Suppressor macrophage treated with lipopolysaccharide for 1 hour (primary cell): ENCODE measurements at regions not wholly inside any gene's neighbourhood (a gene's known extent, or its start where the extent isn't known, plus 50 kb on each side); places are given as distances from the start of the nearest gene placed in this dataset.
"Not testable (repeated sequence)": the region's sequence is repeated elsewhere in the genome, so short reads cannot be mapped to it uniquely, and the experiment has no call there.

Experiments used
- DNase-seq, 3 donors: peaks; one replicate each; pipeline ENCODE4 v3.0.0-alpha.2; 2020 to 2022

DNA sequence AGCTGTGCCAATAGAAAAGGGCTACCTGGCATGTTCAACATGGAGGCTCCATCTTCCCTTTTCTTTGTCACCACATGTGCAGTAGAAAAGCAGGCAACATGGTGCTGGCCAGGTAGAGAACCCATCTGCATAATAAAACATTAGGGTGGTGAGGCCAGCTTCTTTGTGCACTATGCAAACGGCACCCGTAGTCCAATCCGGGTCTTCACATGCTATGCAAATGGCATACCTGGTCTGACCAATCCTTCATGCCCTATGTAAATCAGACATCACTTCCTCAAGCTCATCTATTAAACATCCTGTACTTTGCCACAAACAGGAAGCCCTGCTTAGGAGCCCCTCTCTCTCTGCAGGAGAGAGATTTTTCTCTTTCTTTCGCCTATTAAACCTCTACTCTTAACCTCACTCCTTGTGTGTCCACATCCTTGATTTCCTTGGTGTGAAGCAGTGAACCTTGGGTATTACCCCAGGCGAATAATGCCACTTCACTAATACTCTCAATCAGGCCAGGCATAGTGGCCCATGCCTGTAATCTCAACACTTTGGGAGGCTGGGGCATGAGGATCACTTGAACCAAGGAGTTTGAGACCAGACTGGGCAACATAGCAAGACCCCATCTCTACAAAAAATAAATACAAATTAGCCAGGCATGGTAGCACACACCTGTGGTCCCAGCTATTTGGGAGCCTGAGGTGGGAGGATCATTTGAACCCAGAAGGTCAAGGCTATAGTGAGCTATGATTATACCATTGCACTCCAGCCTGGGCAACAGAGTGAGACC is 111.3 kb upstream of the MRI1 start:
- no peak for DNase-seq

DNA sequence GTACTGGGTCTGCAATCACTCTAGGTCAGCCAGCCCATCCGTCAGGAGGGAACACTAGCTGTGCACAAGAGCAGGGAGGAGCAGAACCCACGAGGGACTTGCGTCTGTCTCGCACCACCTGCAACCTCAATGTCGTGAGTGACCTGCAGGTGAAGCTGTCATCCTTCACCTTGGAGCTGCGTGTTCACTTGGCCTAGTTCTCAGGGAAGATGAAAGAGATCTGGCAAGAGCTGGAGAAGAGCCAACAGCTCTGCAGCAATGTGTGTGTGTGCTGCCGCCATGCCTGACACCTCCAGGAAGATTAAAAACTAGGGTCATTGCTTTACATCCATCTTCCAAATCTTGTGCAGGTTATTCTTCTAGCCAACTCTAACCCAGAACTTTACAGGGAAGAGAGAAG is 117.6 kb upstream of the MRI1 start:
- DNase-seq = no peak

DNA sequence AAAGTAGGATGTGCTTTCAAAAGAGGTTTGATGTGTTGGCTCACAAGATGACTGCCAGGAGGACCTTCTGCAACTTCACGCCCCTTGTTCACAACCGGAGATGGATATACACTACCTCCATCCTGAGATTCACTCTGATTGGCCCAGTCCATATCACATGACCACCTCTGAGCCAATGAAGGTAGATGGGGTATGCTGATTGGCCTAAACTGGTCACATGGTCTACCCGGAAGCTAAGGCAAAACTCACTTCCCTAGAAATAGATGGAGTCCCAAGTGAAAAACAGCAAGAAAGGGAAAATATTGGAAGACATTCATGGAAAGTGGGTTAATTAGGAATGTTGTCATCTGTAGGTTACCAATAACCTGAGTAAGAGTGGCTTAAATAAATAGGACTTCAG is 119.7 kb upstream of the MRI1 start:
- no peak for DNase-seq

DNA sequence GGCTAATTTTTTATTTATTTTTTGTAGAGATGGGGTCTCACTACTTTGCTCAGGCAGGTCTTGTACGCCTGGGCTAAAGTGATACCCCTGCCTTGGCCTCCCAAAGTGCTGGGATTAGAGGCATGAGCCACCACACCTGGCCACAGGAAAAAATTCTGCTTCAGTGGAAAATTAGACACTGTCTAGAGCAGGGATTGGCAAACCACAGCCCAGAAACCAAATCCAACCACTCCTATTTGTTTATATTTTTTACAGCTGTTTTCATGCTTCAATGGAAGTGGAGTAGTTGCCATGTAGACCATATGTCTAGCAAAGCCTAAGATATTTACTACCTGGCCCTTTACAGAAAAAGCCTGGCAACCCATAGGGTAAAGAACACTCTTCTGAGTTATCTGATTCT is 123.7 kb upstream of the MRI1 start:
- no peak for DNase-seq

DNA sequence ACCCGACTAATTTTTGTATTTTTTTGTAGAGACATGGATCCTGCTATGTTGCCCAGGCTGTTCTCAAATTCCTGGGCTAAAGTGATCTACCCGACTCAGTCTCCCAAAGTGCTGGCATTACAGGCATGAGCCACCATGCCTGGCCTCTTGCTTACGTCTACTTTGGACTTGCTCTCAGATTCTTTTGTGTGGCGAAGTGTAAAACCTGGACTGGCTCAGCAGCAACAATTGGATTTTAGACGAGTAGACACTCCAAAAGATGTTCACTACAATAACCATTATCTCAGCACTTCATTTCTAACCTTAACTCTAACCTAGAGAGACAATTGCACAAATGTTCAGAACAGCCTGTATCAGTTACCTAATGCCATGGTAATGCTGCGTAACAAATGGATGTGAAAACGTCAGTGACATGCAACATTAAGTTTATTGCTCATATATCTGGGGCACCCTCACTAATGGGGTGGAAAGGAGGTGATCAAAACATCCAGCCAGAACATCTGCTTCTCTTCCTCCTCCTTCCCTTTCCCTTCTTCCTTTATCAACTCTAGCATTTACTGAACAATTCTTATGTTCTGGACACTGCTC is 124.9 kb upstream of the MRI1 start:
- DNase-seq = no peak

DNA sequence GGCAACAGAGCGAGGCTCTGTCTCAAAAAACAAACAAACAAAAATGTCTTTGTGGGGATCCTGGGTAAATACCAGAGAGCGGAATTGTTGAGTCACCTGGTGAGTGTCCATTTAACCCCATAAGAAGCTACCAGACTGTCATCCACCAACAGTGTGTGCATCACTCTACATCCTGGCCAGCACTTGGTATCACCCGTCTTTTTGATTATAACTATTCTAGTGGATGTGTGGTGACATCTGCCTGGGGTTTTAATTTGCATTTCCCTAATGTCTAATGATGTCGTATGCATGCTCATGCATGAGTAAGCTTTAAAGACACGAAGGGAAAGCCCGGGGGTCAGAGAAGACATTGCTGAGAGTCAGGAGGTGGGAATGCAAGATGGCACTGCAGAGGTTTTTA is 126.7 kb upstream of the MRI1 start:
- peak; percentile 30 to 63 (median 40) for DNase-seq

DNA sequence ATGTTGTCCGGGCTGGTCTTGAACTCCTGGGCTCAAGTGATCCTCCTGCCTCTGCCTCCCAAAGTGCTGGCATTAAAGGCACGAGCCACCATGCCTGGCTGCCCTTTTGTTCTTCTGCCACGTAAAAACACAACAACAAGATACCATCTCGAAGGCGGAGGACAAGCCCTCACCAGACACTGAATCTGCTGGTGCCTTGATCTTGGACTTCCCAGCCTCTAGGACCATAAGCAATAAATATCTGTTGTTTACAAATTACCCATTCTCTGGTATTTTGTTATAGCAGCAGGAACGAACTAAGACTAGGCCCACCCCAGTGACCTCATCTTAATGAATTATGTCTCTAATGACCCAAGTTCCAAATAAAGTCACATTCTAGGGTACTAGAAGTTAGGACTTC is 128.4 kb upstream of the CACNA1A start:
- no peak for DNase-seq

DNA sequence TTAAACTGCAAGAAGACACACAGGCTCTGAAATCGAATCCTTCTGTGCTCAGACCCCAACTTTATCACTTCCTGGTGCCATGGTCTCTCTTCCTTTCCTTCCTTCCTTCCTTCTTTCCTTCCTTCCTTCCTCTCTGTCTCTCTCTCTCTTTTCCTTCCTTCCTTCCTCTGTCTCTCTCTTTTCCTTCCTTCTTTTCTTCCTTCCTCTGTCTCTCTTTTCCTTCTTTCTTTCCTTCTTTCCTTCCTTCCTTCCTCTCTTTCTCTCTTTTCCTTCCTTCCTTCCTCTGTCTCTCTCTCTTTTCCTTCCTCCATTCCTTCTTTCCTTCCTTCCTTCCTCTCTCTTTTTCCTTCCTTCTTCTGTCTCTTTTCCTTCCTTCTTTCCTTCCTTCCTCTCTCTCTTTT is 127.2 kb upstream of the CACNA1A start:
- no peak for DNase-seq

DNA sequence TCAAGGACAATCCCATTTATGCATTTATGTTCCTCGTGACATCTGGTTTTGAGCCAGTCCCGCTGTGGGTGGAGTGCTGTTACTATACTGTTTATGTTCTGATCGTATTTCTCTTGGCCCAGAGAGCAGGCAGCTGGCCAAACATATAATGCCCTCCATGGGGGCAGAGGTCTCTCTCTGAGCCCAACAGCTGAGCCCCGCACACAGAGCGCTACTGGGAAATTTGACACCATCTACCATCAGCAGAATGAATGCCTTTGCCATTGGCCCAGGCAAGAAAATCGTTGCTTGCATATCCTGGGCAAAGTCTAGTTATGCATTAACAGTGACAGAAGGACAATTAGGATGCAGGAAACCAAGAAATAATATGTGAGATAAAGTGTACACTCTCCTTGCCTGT is 126.8 kb upstream of the CACNA1A start:
- DNase-seq = no peak

DNA sequence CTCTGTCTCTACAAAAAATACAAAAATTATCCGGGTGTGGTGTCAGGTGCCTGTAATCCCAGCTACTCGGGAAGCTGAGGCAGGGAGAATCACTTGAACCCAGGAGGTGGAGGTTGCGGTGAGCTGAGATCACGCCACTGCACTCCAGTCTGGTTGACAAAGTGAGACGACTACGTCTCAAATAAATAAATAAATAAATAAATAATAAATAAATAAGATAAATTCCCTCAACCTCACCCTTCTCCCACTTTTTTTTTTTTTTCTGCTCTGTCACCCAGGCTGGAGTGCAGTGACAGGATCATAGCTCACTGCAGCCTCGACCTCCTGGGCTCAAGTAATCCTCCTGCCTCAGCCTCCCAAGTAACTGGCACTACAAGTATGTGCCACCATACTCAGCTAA is 125.9 kb upstream of the CACNA1A start:
- DNase-seq = not testable (repeated sequence)

DNA sequence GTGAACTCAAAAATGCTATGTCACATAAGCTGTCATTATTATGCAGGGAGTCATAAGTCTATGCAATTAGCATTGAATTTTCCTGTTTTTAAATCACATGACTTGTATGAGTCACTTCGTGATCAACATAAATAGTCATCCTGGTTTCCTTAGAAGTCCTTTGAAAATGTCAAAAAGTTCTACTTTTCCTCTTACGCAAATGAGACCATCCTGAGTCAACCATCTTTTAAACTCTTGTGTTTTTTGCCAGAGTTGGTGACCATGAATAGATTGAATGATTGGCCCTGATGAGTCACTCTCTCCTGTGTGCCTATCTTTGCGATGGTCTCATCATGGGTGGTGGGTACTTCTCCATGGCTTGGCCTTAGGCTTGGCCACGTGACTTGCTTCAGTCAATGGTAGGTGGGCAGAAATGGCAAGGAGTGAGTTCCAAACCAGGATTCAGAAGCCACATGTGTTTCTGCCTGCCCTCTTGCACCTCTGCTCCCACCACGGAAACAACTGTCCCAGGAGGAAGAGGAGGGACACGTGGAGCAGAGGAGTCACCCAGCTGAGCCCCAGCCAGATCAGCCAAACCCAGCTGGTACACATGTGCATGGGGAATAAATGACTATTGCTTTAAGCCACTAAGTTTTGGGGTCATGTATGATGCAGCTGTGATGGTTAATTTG is 123.5 kb upstream of the CACNA1A start:
- DNase-seq = peak; percentile 38 to 85 (median 70)

DNA sequence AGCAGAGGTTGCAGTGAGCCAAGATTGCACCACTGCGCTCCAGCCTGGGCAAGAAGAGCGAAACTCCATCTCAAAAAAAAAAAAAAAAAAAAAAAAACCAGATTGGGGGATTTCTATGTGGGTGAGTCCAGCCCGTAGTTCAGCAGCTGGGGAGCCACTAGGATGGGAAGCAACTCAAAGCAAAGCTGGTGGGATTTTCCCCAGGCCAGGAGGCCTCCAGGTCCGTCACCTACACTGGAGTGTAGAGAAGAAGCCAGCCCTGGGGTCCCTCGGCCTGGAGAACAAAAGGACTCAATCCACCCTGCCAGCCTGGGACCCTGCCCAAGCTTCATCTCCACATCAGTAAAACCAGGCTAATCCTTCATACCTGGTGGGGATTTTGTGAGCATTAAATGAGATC is 121.3 kb upstream of the CACNA1A start:
- DNase-seq = no peak

DNA sequence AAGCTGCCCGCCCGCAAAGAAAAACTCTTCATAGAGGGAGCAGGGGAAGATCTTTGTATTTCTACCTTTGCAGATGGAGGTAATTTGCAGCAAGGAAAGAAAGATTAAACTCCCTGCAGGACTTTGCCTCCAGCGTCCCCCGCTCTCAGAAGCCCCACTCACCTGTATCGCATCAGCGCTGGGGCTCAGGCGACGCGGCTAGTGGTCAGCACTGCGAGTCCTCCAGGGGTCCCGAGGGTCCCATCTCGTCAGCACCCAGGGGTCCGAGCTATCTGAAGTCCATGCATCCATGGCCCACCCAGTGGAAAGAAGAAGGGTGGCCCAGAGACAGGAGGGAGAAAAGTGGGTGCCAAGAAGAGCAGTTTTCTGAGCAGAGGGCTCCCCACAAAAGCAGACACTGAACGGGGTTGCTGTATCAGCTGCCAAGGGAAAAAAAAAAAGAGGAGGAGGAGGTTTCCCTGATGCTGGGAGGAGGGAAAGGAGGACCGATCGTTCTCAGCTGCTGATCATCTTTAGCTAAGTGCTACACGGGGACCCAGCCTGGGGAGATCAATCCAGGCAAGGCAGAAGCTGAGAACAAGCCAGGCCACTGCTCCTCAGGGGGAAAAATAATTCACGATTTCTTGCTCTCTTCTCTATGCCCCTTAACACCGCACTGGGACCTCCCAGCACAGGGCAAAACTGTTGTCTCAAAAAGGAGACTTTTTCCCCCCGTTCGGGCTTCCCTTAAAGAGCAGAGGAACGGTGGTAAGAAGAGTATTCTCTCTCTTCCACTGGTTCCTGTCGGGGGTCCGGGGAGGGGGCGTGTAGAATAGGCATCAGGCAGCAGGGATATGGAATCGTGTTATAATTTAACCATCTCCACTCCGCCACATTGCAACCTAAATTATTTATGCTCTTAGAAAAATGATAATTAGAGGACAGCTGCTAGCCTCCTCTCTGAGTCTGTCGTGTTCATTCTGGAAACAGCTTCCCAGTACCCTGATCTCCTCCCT is 117.7 kb upstream of the CACNA1A start:
- no peak for DNase-seq

DNA sequence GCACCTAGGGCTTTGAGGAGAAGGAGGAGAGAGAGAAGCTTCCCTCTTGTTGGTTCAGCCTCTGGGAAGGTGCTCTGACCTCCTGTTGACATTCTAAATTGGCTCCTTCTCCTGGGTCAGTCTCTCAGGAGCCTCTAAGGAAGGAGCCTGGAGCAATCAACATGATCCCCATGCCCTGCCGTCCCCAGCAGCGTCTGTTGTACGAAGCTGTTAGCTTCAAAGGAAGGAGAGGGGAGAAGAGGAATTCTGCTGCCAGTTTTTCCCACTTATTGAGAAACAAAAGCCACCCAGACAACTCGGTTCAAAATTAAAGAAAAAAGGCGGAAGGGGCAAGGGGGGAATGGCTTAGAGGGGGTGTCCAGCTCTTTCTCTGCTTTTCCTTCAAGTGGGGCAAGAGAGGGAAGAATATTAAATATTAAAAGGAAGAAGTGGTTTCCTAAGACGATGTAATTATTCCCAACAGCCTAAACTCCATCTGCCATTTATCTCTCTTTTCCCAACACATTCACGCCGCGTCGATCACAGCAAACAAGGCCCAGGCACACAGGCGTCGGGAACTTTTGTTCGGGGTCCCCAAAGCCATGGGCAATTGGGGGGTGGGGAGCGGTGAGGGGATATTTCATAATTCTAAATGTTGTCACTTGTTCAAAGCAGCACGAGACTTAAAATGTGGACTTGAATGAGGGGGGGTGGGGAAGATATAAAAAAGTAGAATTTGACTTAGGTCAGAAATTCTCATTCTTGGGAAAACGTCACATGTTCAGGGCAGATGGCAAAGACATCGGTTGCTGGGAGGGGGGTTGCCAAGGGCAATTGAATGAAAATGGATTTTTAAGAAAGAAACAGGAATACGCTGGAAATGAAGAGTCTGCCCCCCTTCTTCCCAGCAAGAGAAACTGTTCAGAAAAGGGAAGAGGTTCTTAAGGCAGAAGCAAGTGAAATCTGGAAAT is 116.8 kb upstream of the CACNA1A start:
- peak in 1 of 3 donors; percentile 6 for DNase-seq

DNA sequence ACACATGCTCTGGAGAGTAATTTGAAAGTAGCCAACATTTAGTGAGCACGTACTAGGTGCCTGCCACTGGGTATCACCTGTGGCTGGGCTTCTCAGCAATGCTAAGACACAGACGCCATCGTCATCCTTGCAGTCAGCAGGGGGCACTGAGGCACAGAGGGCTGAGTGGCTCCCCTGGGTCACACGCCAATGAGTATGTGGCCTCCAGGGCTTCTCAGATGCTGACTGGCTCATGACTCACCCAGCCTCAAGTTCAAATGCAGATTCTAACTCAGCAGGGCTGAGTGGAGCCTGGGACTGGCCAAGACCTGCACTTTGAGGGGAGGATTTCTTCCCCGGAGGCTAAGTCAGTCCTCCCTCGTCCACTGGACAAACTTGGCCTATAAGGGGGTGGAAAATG is 115.1 kb upstream of the CACNA1A start:
- peak; percentile 56 to 85 (median 61) for DNase-seq

DNA sequence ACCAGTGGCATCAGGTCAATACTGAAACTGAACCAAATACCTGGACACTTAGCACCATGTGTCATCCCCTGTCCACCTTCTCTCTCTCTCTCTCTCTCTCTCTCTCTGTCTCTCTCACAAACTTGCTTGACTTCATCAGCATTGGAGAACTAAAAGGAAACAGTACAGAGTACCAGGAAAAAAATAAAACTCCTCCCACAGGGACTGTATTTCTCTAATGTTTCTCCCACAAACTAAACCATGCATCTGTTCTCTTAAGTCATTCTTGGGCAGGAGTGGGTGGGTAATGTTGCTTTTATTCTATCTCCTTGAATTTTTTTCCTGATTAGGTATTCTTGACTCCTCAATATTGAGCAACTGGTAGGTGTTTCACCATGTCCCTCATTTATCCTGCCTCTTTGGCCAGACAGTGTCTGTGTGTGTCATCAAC is 112.9 kb upstream of the CACNA1A start:
- peak in 2 of 3 donors; percentile 14 to 24 for DNase-seq

DNA sequence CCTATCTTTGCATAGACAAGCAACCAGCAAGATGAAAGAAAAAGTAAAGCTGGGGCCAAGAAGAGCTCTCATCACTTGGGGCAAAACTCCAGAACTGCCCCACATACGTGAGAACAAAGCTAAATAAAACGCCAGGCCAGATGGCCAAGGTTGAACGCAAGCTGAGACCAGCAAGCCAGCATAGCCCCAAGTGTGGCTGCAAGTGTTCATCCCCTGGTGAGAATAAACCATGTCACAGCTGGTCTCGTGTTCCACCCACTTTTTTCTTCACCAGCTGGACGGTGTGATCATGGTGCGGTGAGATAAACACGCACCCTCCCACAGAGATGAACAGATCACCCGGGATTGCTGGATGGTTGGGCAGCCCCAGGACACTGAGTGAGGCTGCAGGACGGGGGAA is 109.6 kb upstream of the CACNA1A start:
- DNase-seq = no peak

DNA sequence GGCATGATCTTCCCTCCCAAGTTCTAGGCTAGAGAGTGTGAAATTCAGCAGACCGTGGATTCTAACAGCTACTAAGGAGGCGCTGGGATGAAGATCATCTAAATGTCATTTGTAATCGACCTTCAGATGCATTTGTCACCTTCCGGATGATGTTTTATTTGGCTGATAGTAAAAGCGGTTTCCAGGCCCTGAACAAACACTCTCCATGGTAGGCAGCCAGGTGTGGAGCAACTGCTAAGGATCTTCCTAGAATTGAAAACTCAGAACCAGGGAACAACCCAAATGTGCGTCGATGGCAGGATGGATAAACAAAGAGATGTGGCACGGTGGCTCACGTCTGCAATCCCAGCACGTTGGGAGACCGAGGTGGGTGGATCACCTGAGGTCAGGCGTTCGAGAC is 107.2 kb upstream of the CACNA1A start:
- DNase-seq = no peak

DNA sequence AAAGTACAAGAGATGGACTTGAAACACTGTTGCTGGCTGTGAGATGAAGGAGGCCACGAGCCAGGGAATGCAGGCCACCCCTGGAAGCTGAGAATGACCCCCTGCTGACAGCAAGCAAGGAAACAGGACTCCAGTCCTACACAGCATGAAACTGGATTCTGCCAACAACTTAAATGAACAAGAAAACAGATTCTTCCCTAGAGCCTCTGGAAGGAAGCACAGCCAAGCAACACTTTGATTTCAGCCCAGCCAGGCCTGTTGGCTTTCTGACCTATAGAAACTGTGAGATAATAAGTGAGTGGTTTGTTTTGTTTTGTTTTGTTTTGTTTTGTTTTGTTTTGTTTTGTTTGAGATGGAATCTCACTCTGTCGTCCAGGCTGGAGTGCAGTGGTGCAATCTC is 105.3 kb upstream of the CACNA1A start:
- no peak for DNase-seq

DNA sequence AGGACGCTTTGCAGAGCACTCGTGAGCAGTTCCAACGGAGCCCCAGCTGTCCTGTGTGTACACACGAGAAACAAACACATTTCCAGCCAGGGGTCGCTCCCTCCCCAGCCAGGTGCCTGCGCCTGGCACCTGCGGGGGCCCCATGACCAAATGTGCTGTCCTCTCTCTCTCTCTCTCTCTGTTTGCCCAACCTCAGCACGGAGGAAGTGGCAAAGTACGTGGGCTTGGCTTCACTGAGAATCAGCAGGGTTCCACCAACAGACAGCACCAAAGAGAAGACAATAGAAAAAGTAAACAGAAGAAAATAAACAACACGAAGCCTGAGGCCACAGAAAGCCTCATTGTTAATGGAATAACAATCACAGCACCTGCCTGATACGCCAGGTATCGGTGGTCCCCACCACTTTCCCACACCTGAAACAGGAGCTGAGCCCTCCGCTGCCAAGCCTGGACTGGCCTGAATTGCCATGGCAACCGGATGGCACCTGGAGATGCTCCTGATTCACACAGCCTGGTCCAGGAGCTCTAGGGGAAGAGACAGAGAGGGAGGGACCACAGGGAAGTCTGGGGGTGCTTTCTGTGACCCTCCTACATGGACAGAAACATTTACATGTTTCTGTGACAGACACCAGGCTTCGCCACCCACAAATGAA is 103.9 kb upstream of the CACNA1A start:
- DNase-seq = no peak

DNA sequence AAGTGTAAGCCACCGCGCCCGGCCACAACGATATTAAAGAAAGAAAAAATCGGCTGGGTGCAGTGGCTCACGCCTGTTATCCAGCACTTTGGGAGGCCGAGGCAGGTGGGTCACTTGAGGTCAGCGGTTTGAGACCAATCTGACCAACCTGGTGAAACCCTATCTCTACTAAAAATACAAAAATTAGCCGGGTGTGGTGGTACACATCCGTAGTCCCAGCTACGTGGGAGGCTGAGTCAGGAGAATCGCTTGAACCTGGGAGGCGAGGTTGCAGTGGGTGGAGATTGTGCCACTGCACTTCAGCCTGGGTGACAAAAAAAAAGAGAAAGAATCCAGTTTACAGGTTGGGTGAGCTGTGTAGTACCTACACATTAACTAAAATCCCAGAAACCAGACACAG is 99.9 kb upstream of the CACNA1A start:
- DNase-seq = no peak
